A549 (cell line): ENCODE measurements at regions not wholly inside any gene's neighbourhood (a gene's known extent, or its start where the extent isn't known, plus 50 kb on each side); places are given as distances from the start of the nearest gene placed in this dataset.

Source experiments
- CBX2 ChIP-seq: fragments of 200-600 bp; sonication (generic); IDR thresholded peaks from 2 replicates; pipeline ENCODE4 v1.6.1; 2016; ENCODE audit warnings: low read depth, mild to moderate bottlenecking, borderline replicate concordance
- CEBPB ChIP-seq, 2 experiments: fragments of >200 bp in 1 of 2; sonication (Bioruptor Twin) in 1 of 2; formaldehyde crosslinking in 1 of 2; IDR thresholded peaks; 2 replicates each; pipeline ENCODE4 v1.6.1; 2012 to 2016
- HDAC2 ChIP-seq: fragments of 200-600 bp; sonication (generic); IDR thresholded peaks from 2 replicates; pipeline ENCODE4 v1.6.1; 2016
- JUNB ChIP-seq: fragments of >200 bp; sonication (Bioruptor Twin); formaldehyde crosslinking; IDR thresholded peaks from 2 replicates; pipeline ENCODE4 v1.6.1; 2016
- POLR2A ChIP-seq: IDR thresholded peaks from 2 replicates; pipeline ENCODE4 v1.6.1; 2012; ENCODE audit warnings: mild to moderate bottlenecking, low read length
- RAD21 ChIP-seq, 2 experiments: fragments of >200 bp in 1 of 2; sonication (Bioruptor Twin) in 1 of 2; formaldehyde crosslinking in 1 of 2; IDR thresholded peaks in 1 of 2; conservative IDR thresholded peaks in 1 of 2; 2 replicates in 1 of 2; 3 replicates in 1 of 2; pipeline ENCODE4 v1.6.1; 2012 to 2018; ENCODE audit warnings: inconsistent platforms in 1 of 2
- SMC3 ChIP-seq: fragments of >200 bp; sonication (Bioruptor Twin); formaldehyde crosslinking; IDR thresholded peaks from 3 replicates; pipeline ENCODE4 v1.6.1; 2018; ENCODE audit warnings: inconsistent platforms
- ZFP36 ChIP-seq: fragments of 450-650 bp; IDR thresholded peaks from 2 replicates; pipeline ENCODE4 v1.6.1; 2014; ENCODE audit warnings: borderline replicate concordance; ENCODE audit not compliant: partially characterized antibody
- TF ChIP-seq, protein P1 (sequence below): IDR thresholded peaks from 2 replicates; pipeline ENCODE4 v1.6.1; 2012
- TF ChIP-seq, protein P2 (sequence below): fragments of >200 bp; sonication (Bioruptor Twin); formaldehyde crosslinking; IDR thresholded peaks from 3 replicates; pipeline ENCODE4 v1.5.1; 2016
- TF ChIP-seq, protein P3 (sequence below): fragments of 450-650 bp; IDR thresholded peaks from 2 replicates; pipeline ENCODE4 v1.6.1; 2014; ENCODE audit warnings: antibody characterized with exemption

DNA sequence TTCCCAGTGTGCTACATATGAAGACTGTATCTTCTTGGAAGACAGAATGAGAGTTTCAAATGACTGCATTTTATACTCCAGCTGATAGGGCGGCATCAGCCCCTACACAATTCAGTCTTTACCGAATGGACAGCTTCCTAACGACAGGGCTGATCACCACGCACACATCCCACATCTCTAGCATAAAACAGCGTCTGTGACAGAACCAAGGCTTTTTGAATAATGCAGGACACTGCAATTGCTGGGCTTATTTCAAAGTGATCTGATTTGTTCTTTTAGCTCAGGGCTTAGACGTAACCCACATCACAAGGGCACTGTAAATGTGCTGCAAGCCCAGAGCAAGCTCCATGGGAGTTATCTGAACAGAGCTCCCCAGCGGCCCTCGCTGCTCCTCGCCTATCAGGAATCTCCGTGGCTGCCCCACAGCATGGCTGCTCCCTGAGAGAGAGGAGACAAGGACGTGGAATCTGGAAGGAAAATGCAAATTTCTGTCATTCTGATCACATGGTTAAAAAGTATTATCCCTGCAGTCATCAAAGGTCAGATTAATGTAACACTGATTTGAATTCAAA, 158.5 kb upstream of the ALKAL2 start:
- TF ChIP-seq HDAC2 (no peak), POLR2A (no peak), CEBPB (IDR thresholded peaks at IDR 0.05) (no peak), JUNB (no peak), RAD21 (conservative IDR thresholded peaks at IDR 0.05 in 1 of 2, IDR thresholded peaks at IDR 0.05 in 1 of 2) (no peak), SMC3 (no peak), ZFP36 (no peak), CBX2 (no peak)
- TF ChIP-seq, protein P1, sequence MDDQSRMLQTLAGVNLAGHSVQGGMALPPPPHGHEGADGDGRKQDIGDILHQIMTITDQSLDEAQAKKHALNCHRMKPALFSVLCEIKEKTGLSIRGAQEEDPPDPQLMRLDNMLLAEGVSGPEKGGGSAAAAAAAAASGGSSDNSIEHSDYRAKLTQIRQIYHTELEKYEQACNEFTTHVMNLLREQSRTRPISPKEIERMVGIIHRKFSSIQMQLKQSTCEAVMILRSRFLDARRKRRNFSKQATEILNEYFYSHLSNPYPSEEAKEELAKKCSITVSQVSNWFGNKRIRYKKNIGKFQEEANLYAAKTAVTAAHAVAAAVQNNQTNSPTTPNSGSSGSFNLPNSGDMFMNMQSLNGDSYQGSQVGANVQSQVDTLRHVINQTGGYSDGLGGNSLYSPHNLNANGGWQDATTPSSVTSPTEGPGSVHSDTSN: no peak
- TF ChIP-seq, protein P2, sequence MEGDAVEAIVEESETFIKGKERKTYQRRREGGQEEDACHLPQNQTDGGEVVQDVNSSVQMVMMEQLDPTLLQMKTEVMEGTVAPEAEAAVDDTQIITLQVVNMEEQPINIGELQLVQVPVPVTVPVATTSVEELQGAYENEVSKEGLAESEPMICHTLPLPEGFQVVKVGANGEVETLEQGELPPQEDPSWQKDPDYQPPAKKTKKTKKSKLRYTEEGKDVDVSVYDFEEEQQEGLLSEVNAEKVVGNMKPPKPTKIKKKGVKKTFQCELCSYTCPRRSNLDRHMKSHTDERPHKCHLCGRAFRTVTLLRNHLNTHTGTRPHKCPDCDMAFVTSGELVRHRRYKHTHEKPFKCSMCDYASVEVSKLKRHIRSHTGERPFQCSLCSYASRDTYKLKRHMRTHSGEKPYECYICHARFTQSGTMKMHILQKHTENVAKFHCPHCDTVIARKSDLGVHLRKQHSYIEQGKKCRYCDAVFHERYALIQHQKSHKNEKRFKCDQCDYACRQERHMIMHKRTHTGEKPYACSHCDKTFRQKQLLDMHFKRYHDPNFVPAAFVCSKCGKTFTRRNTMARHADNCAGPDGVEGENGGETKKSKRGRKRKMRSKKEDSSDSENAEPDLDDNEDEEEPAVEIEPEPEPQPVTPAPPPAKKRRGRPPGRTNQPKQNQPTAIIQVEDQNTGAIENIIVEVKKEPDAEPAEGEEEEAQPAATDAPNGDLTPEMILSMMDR: no peak
- TF ChIP-seq, protein P3, sequence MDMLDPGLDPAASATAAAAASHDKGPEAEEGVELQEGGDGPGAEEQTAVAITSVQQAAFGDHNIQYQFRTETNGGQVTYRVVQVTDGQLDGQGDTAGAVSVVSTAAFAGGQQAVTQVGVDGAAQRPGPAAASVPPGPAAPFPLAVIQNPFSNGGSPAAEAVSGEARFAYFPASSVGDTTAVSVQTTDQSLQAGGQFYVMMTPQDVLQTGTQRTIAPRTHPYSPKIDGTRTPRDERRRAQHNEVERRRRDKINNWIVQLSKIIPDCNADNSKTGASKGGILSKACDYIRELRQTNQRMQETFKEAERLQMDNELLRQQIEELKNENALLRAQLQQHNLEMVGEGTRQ: no peak
